Activated B cell treated with CpG ODN at 0.5 μM for 24 hours (primary cell): ENCODE measurements at regions not wholly inside any gene's neighbourhood (a gene's known extent, or its start where the extent isn't known, plus 50 kb on each side); places are given as distances from the start of the nearest gene placed in this dataset.

Experiments used
- ATAC-seq: fragments of 200-7000 bp; cut with Tn5 transposase; one replicate; pipeline ENCODE4 v1.10.0; 2021; ENCODE audit warnings: low read depth, mild to moderate bottlenecking, moderate library complexity
- CTCF ChIA-PET: fragments of 350-600 bp; sonication (Branson Sonifier 250); formaldehyde crosslinking; loops from one replicate; lab custom pipeline; 2021; ENCODE audit warnings: antibody characterized with exemption; lab: Charles Lee
- POLR2A ChIA-PET: fragments of 350-600 bp; sonication (Branson Sonifier 250); formaldehyde crosslinking; loops from one replicate; lab custom pipeline; 2021; ENCODE audit warnings: antibody characterized with exemption; lab: Charles Lee
- DNase-seq: peaks from one replicate; pipeline ENCODE4 v3.0.0; 2022
- H3K27ac Mint-ChIP-seq: one replicate; pipeline ENCODE4 v1.8.0; 2020; ENCODE audit warnings: mixed read lengths
- H3K27me3 Mint-ChIP-seq: one replicate; pipeline ENCODE4 v1.8.0; 2021; ENCODE audit warnings: mixed read lengths
- H3K36me3 Mint-ChIP-seq: one replicate; pipeline ENCODE4 v1.8.0; 2021; ENCODE audit warnings: low read depth, mixed read lengths
- H3K4me1 Mint-ChIP-seq: one replicate; pipeline ENCODE4 v1.8.0; 2021; ENCODE audit warnings: mixed read lengths
- H3K4me3 Mint-ChIP-seq: one replicate; pipeline ENCODE4 v1.8.0; 2020; ENCODE audit warnings: mild to moderate bottlenecking, mixed read lengths
- H3K9me3 Mint-ChIP-seq: one replicate; pipeline ENCODE4 v1.8.0; 2020; ENCODE audit warnings: mixed read lengths
- CTCF ChIP-seq: fragments of 200-600 bp; IDR thresholded peaks from one replicate; pipeline ENCODE4 v1.8.0; 2022; ENCODE audit warnings: antibody characterized with exemption, mild to moderate bottlenecking
- intact Hi-C: fragments of 100-400 bp; cut with micrococcal nuclease; formaldehyde crosslinking; loops from one replicate; pipeline ENCODE4 v1.15.1; 2024

DNA sequence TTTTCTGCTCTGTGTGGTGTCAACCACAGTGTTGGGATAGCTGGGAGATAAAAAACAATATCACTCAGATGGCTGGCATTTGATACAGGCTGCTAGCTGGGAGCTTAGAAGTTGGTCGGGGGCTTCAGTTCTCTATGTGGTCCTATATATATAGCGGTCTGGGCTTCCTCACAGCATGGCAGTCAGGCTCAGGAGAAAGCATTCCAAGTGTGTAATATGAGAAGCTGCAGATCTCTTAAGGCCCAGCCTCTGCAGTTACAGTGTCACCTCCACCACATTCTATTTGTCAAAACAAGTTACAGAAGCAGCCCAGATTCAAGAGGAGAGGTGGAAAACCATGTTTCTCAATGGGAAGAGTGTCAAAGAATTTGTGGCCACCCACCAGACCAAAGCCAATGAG, 108.1 kb upstream of the NIPBL start:
- ChIA-PET CTCF (no interaction called here), POLR2A (no interaction called here)
- no peak for TF ChIP-seq CTCF
- Mint-ChIP-seq H3K27me3 (peaks cover 15% of the 10 kb centered on the region), H3K36me3 (no peaks in the 10 kb centered on the region), H3K4me3 (no peak overlapping the region), H3K27ac (no peak overlapping the region), H3K9me3 (peaks cover 8% of the 10 kb centered on the region), H3K4me1 (no peaks in the 10 kb centered on the region)
- ATAC-seq (no peak), DNase-seq (no peak)
- intact Hi-C loops = no loop called here

GRCh38 chr5:36769129-36769770, 107.3 kb upstream of the NIPBL start:
- Mint-ChIP-seq H3K9me3 (peaks cover 8% of the 10 kb centered on the region), H3K27ac (no peak overlapping the region), H3K27me3 (peaks cover 15% of the 10 kb centered on the region), H3K36me3 (no peaks in the 10 kb centered on the region), H3K4me1 (no peaks in the 10 kb centered on the region), H3K4me3 (no peak overlapping the region)
- DNase-seq = no peak
- TF ChIP-seq CTCF = no peak
- intact Hi-C loops = no loop called here
- ChIA-PET POLR2A (interaction anchor here (0.6 kb wide), 1 partner anchor 568 kb away, joined by 7 read pairs; no protein-coding TSS in a partner anchor), CTCF (no interaction called here)
- no peak for ATAC-seq

DNA sequence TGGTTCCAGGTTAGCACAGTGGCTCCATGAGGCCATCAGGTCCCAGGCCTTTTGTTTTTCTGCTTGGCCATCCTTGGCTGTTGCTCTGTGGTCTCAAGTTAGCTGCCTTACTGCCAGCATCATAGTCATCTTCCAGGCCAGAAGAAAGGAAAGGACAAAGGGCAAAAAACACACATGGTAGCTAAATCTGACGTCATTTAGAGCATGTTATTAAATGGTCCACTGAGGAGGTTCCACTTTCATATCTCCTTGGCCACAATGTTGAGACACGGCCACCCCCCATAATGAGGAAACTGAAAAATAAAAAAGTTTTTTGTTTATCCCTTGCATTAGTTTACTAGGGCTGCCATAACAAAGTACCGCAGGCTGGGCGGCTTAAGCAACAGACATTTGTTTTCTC, 106.4 kb upstream of the NIPBL start:
- H3K36me3 Mint-ChIP-seq = no peaks in the 10 kb centered on the region
- H3K27ac Mint-ChIP-seq = no peak overlapping the region
- CTCF ChIA-PET = no interaction called here
- H3K4me1 Mint-ChIP-seq = no peaks in the 10 kb centered on the region
- POLR2A ChIA-PET = no interaction called here
- no peak overlapping the region for H3K4me3 Mint-ChIP-seq
- ATAC-seq (no peak), DNase-seq (no peak)
- peaks cover 8% of the 10 kb centered on the region for H3K9me3 Mint-ChIP-seq
- peaks cover 15% of the 10 kb centered on the region for H3K27me3 Mint-ChIP-seq
- no peak for TF ChIP-seq CTCF
- intact Hi-C loops = no loop called here

GRCh38 chr5:36772276-36773140, 104.1 kb upstream of the NIPBL start:
- DNase-seq (no peak), ATAC-seq (no peak)
- no peak for TF ChIP-seq CTCF
- peaks cover 9% of the 10 kb centered on the region for H3K27me3 Mint-ChIP-seq
- CTCF ChIA-PET = no interaction called here
- no peaks in the 10 kb centered on the region for H3K36me3 Mint-ChIP-seq
- peaks cover 3% of the 10 kb centered on the region for H3K9me3 Mint-ChIP-seq
- H3K4me3 Mint-ChIP-seq = no peak overlapping the region
- intact Hi-C loops = no loop called here
- H3K27ac Mint-ChIP-seq = no peak overlapping the region
- H3K4me1 Mint-ChIP-seq = no peaks in the 10 kb centered on the region
- POLR2A ChIA-PET = no interaction called here

DNA sequence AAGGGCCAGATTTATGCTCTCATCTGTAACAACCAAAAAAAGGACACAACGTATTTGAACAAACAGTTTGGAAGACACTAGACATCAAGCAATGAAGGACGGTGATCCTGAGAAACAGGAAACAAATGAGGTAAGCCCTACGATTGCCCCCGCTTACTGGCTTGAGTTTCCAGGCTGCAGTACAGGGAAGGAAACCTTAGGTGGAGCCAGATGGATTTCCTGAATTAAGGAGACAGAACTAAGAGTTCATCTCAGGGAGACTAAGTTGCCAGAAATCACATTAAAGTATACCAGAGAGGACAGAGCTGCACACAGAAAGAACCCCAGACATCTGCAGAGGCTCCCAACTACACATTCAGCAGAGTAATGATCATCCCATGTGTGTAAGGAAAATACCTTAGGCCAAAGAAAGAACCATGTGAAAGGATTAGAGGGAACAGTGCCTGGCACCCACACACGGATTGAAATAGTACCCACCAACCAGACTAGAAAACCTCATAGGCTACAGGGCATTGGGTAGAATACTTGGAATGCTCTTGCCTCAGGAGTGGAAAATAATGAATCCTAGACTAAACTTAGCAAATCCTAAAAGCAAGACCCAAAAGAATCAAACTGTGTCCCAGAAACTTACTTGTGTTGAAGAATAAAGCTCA, 99.3 kb upstream of the NIPBL start:
- no peak overlapping the region for H3K27ac Mint-ChIP-seq
- intact Hi-C loops = no loop called here
- H3K9me3 Mint-ChIP-seq = peaks cover 9% of the 10 kb centered on the region
- ChIA-PET POLR2A (no interaction called here), CTCF (no interaction called here)
- ATAC-seq (no peak), DNase-seq (no peak)
- no peaks in the 10 kb centered on the region for H3K36me3 Mint-ChIP-seq
- H3K27me3 Mint-ChIP-seq = peaks cover 16% of the 10 kb centered on the region
- H3K4me1 Mint-ChIP-seq = no peaks in the 10 kb centered on the region
- no peak overlapping the region for H3K4me3 Mint-ChIP-seq
- TF ChIP-seq CTCF = no peak
